ENCODE measurements at regions not wholly inside any gene's neighbourhood (a gene's known extent, or its start where the extent isn't known, plus 50 kb on each side); places are given as distances from the start of the nearest gene placed in this dataset.

DNA sequence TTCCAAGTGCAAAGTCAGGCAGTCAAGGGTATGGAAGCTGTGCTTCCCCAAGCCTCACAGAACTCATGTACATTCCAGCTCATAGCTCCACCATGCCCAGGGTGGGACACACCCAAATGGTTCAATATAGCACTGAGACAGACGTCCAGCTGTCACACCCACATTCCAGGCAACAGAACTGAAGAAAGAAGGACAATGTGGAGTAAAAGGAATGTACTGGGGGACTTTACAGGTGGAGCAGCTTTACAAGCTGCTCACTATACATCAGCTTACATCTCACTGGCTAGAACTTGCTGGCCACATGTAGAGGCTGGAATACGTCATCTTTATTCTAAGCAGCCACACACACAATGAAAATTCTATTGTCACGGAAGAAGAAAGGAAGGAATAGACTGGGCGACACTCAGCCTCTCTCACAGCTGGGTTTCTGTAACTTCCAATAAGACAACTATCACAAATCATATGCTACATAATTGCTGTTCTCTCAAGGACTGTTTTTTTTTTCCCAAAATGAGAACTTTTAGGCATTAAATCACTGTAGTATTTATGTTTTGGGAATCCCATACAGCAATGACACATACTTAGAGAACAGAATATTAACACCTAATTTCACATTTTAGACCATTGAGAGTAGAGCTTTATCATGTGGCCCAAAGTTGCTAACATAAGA, 86.1 kb downstream of the KLF12 start:
- no peaks in the 10 kb centered on the region for H3K27me3 ChIP-seq (ENCODE audit: control insufficient read depth, insufficient read depth, low read length)
- no peak overlapping the region for H3K9ac ChIP-seq
- H3K27ac ChIP-seq = no peak overlapping the region
- no peaks in the 10 kb centered on the region for H3K9me3 ChIP-seq (ENCODE audit: control insufficient read depth, low read length)
- TF ChIP-seq, protein P1, sequence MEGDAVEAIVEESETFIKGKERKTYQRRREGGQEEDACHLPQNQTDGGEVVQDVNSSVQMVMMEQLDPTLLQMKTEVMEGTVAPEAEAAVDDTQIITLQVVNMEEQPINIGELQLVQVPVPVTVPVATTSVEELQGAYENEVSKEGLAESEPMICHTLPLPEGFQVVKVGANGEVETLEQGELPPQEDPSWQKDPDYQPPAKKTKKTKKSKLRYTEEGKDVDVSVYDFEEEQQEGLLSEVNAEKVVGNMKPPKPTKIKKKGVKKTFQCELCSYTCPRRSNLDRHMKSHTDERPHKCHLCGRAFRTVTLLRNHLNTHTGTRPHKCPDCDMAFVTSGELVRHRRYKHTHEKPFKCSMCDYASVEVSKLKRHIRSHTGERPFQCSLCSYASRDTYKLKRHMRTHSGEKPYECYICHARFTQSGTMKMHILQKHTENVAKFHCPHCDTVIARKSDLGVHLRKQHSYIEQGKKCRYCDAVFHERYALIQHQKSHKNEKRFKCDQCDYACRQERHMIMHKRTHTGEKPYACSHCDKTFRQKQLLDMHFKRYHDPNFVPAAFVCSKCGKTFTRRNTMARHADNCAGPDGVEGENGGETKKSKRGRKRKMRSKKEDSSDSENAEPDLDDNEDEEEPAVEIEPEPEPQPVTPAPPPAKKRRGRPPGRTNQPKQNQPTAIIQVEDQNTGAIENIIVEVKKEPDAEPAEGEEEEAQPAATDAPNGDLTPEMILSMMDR (IDR thresholded peaks at IDR 0.05) = no peak
- H3K4me3 ChIP-seq (ENCODE audit: low read depth, low read length) = no peak overlapping the region
- no peak overlapping the region for H3K4me2 ChIP-seq (ENCODE audit: low read length)
- no peaks in the 10 kb centered on the region for H3K4me1 ChIP-seq
- no peaks in the 10 kb centered on the region for H3K79me2 ChIP-seq
- H2AFZ ChIP-seq = no peak overlapping the region
- no peaks in the 10 kb centered on the region for H3K36me3 ChIP-seq (ENCODE audit: control insufficient read depth, insufficient read depth, low read length)

DNA sequence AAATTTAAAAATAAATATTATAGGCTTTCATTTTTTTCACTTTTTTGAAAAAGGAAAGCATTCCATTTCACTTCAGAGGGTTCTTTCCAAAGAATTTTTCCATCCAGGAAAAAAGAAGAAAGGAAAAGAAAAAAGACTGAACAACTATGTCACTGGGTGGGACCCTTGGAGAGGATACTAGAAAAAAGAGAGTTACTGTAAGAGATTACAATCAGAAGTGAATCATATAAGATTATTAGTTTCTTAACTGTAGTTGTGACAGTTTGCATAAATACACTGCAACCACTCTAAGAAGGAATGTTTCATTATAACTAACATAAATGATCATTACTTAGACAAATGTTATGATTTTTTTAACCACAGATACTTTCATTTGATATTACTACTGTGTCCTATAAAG, 87.8 kb downstream of the KLF12 start:
- no peaks in the 10 kb centered on the region for H3K36me3 ChIP-seq (ENCODE audit: control insufficient read depth, insufficient read depth, low read length)
- no peak overlapping the region for H2AFZ ChIP-seq
- H3K27ac ChIP-seq = no peak overlapping the region
- no peaks in the 10 kb centered on the region for H3K9me3 ChIP-seq (ENCODE audit: control insufficient read depth, low read length)
- no peak overlapping the region for H3K4me2 ChIP-seq (ENCODE audit: low read length)
- no peak overlapping the region for H3K4me3 ChIP-seq (ENCODE audit: low read depth, low read length)
- H3K79me2 ChIP-seq = no peaks in the 10 kb centered on the region
- TF ChIP-seq, protein P1 (IDR thresholded peaks at IDR 0.05) = no peak
- H3K9ac ChIP-seq = no peak overlapping the region
- H3K4me1 ChIP-seq = no peaks in the 10 kb centered on the region
- no peaks in the 10 kb centered on the region for H3K27me3 ChIP-seq (ENCODE audit: control insufficient read depth, insufficient read depth, low read length)

- H2AFZ ChIP-seq = no peak overlapping the region
- TF ChIP-seq, protein P1 (IDR thresholded peaks at IDR 0.05) = no peak
- no peaks in the 10 kb centered on the region for H3K4me1 ChIP-seq
- H3K27me3 ChIP-seq (ENCODE audit: control insufficient read depth, insufficient read depth, low read length) = no peaks in the 10 kb centered on the region
- no peaks in the 10 kb centered on the region for H3K36me3 ChIP-seq (ENCODE audit: control insufficient read depth, insufficient read depth, low read length)
- no peak overlapping the region for H3K4me3 ChIP-seq (ENCODE audit: low read depth, low read length)
- no peak overlapping the region for H3K27ac ChIP-seq
- no peak overlapping the region for H3K9ac ChIP-seq
- no peaks in the 10 kb centered on the region for H3K9me3 ChIP-seq (ENCODE audit: control insufficient read depth, low read length)
- H3K4me2 ChIP-seq (ENCODE audit: low read length) = no peak overlapping the region
- H3K79me2 ChIP-seq = no peaks in the 10 kb centered on the region
Measured at GRCh38 chr13:74045583-74045982, 88.6 kb downstream of the KLF12 start.

GRCh38 chr13:74043237-74043636, 91.0 kb downstream of the KLF12 start:
- H3K79me2 ChIP-seq = no peaks in the 10 kb centered on the region
- no peak overlapping the region for H3K9ac ChIP-seq
- H3K4me2 ChIP-seq (ENCODE audit: low read length) = no peak overlapping the region
- no peaks in the 10 kb centered on the region for H3K4me1 ChIP-seq
- no peaks in the 10 kb centered on the region for H3K27me3 ChIP-seq (ENCODE audit: control insufficient read depth, insufficient read depth, low read length)
- no peak overlapping the region for H2AFZ ChIP-seq
- no peak overlapping the region for H3K4me3 ChIP-seq (ENCODE audit: low read depth, low read length)
- H3K36me3 ChIP-seq (ENCODE audit: control insufficient read depth, insufficient read depth, low read length) = no peaks in the 10 kb centered on the region
- H3K9me3 ChIP-seq (ENCODE audit: control insufficient read depth, low read length) = no peaks in the 10 kb centered on the region
- no peak overlapping the region for H3K27ac ChIP-seq
- TF ChIP-seq, protein P1 (IDR thresholded peaks at IDR 0.05) = no peak

DNA sequence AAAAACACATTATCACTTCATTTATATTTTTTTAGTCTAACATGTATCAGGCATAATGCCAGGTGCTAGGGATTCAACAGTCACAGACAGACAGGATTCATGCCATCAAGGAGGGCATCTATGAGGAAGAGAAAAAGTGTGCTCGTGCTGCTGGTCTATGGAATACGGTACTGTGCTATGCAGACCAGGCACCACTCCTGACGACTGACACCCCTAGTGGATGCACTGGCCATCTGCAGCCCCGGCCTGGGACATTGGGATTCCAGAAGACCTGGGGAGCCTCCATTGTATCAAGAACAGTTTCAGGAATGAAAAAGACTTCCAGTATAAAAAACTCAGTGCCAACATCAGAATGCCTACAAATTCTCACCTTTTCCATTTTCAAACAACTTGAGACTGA, 94.0 kb downstream of the KLF12 start:
- Histone ChIP-seq H3K4me3 (ENCODE audit: low read depth, low read length) (no peak overlapping the region), H3K27me3 (ENCODE audit: control insufficient read depth, insufficient read depth, low read length) (no peaks in the 10 kb centered on the region), H3K36me3 (ENCODE audit: control insufficient read depth, insufficient read depth, low read length) (no peaks in the 10 kb centered on the region), H3K9me3 (ENCODE audit: control insufficient read depth, low read length) (no peaks in the 10 kb centered on the region), H3K27ac (no peak overlapping the region), H3K4me2 (ENCODE audit: low read length) (no peak overlapping the region), H3K79me2 (no peaks in the 10 kb centered on the region), H2AFZ (no peak overlapping the region), H3K9ac (no peak overlapping the region), H3K4me1 (peaks cover 2% of the 10 kb centered on the region)
- TF ChIP-seq, protein P1 (IDR thresholded peaks at IDR 0.05) = peak; percentile 52
